ENCODE measurements at regions not wholly inside any gene's neighbourhood (a gene's known extent, or its start where the extent isn't known, plus 50 kb on each side); places are given as distances from the start of the nearest gene placed in this dataset.

- TF ChIP-seq POLR2A (IDR thresholded peaks at IDR 0.05) = no peak
- TF ChIP-seq, protein P1, sequence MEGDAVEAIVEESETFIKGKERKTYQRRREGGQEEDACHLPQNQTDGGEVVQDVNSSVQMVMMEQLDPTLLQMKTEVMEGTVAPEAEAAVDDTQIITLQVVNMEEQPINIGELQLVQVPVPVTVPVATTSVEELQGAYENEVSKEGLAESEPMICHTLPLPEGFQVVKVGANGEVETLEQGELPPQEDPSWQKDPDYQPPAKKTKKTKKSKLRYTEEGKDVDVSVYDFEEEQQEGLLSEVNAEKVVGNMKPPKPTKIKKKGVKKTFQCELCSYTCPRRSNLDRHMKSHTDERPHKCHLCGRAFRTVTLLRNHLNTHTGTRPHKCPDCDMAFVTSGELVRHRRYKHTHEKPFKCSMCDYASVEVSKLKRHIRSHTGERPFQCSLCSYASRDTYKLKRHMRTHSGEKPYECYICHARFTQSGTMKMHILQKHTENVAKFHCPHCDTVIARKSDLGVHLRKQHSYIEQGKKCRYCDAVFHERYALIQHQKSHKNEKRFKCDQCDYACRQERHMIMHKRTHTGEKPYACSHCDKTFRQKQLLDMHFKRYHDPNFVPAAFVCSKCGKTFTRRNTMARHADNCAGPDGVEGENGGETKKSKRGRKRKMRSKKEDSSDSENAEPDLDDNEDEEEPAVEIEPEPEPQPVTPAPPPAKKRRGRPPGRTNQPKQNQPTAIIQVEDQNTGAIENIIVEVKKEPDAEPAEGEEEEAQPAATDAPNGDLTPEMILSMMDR (IDR thresholded peaks at IDR 0.05) = no peak
Measured at GRCh38 chr13:91031508-91031907, 316.0 kb upstream of the MIR17HG start.

Data from ovary (tissue), 3 donors.